HEK293 (cell line): ENCODE measurements at regions not wholly inside any gene's neighbourhood (a gene's known extent, or its start where the extent isn't known, plus 50 kb on each side); places are given as distances from the start of the nearest gene placed in this dataset.

Experiments used
- CTCF ChIA-PET: fragments of 350-600 bp; formaldehyde crosslinking; extraction: SDS; loops from one replicate; lab custom pipeline; 2021; ENCODE audit warnings: antibody characterized with exemption; lab: Yijun Ruan, JAX
- POLR2A ChIA-PET: fragments of 300-600 bp; formaldehyde crosslinking; extraction: SDS; loops from one replicate; lab custom pipeline; 2020; ENCODE audit warnings: antibody characterized with exemption, inconsistent platforms; lab: Yijun Ruan, JAX
- H3K27ac ChIP-seq: fragments of 200-500 bp; sonication (Bioruptor generic); 2 replicates; pipeline ENCODE4 v1.5.1; 2014; ENCODE audit warnings: low read depth, low read length, control low read depth, inconsistent platforms; ENCODE audit errors: extremely low read depth
- H3K36me3 ChIP-seq, 2 experiments: fragments of 200-500 bp in 1 of 2; sonication (Bioruptor generic) in 1 of 2; 1 replicate in 1 of 2; 2 replicates in 1 of 2; pipeline ENCODE4 v1.5.1; 2014 to 2017; ENCODE audit warnings: inconsistent platforms in 2 of 2, low read length in 2 of 2; ENCODE audit not compliant: control insufficient read depth in 2 of 2, insufficient read depth in 1 of 2
- H3K4me1 ChIP-seq: fragments of 200-500 bp; sonication (Bioruptor generic); 2 replicates; pipeline ENCODE4 v1.5.1; 2014; ENCODE audit warnings: mild to moderate bottlenecking, low read length, inconsistent platforms; ENCODE audit not compliant: control insufficient read depth, insufficient read depth
- H3K4me3 ChIP-seq: 2 replicates; pipeline ENCODE4 v1.5.1; 2011; ENCODE audit warnings: low read depth, mild to moderate bottlenecking, control low read depth, low read length, moderate library complexity
- H3K9me3 ChIP-seq: fragments of 200-500 bp; sonication (Bioruptor generic); 2 replicates; pipeline ENCODE4 v1.5.1; 2014; ENCODE audit warnings: low read depth, low read length, inconsistent platforms; ENCODE audit not compliant: control insufficient read depth, insufficient read depth
- GLI2 ChIP-seq: fragments of 450-650 bp; formaldehyde crosslinking; IDR thresholded peaks from 2 replicates; pipeline ENCODE4; 2017; ENCODE audit warnings: missing biosample characterization, missing genetic modification characterization, low read depth, borderline replicate concordance
- ZNF146 ChIP-seq: fragments of 450-650 bp; formaldehyde crosslinking; IDR thresholded peaks from 2 replicates; pipeline ENCODE4 v1.5.1; 2016; ENCODE audit warnings: missing biosample characterization, missing genetic modification characterization
- ZNF514 ChIP-seq: fragments of 450-650 bp; formaldehyde crosslinking; IDR thresholded peaks from 2 replicates; pipeline ENCODE4 v1.5.1; 2016; ENCODE audit warnings: missing biosample characterization, missing genetic modification characterization
- ZNF521 ChIP-seq: fragments of 450-650 bp; formaldehyde crosslinking; IDR thresholded peaks from 2 replicates; pipeline ENCODE4 v1.5.1; 2017; ENCODE audit warnings: missing biosample characterization, mild to moderate bottlenecking, missing genetic modification characterization
- ZNF549 ChIP-seq: fragments of 450-650 bp; IDR thresholded peaks from 2 replicates; pipeline ENCODE4 v1.5.1; 2018; ENCODE audit warnings: missing biosample characterization, missing genetic modification characterization, mild to moderate bottlenecking, inconsistent platforms, moderate library complexity
- ZNF561 ChIP-seq: fragments of 450-650 bp; IDR thresholded peaks from 2 replicates; pipeline ENCODE4 v1.5.1; 2018; ENCODE audit warnings: missing biosample characterization, missing genetic modification characterization, borderline replicate concordance
- ZXDB ChIP-seq: fragments of 450-650 bp; formaldehyde crosslinking; IDR thresholded peaks from 2 replicates; pipeline ENCODE4 v1.5.1; 2016; ENCODE audit warnings: missing biosample characterization, missing genetic modification characterization

DNA sequence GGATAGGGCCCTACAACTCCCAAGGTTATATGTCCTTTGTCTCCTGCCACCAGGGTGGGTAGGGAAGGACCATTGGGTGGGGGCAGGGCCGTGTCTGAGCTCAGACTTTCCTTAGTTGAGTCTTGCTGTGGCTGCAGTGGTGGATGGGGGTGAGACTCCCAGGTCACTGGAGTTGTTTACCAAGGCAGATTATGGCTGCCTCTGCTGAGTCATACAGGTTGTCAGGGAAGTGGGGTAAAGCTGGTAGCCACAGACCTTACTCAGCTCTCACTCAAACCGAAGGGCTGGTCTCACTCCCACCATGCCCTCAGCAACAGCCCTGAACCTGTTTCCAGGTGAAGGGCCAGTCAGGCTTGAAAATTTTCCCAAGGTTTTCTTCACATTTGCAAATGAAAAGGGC, 58.8 kb upstream of the FAAH2 start:
- Histone ChIP-seq H3K4me1 (no peaks in the 10 kb centered on the region), H3K9me3 (no peaks in the 10 kb centered on the region), H3K36me3 (no peaks in the 10 kb centered on the region), H3K27ac (no peak overlapping the region), H3K4me3 (no peak overlapping the region)
- TF ChIP-seq ZNF146 (tag by site-specific recombination) (no peak), ZNF514 (tag by site-specific recombination) (no peak)
- CTCF ChIA-PET, result interaction anchor here (0.6 kb wide), 1 partner anchor 701 kb away, joined by 3 read pairs; no protein-coding TSS in a partner anchor
- POLR2A ChIA-PET, result no interaction called here

DNA sequence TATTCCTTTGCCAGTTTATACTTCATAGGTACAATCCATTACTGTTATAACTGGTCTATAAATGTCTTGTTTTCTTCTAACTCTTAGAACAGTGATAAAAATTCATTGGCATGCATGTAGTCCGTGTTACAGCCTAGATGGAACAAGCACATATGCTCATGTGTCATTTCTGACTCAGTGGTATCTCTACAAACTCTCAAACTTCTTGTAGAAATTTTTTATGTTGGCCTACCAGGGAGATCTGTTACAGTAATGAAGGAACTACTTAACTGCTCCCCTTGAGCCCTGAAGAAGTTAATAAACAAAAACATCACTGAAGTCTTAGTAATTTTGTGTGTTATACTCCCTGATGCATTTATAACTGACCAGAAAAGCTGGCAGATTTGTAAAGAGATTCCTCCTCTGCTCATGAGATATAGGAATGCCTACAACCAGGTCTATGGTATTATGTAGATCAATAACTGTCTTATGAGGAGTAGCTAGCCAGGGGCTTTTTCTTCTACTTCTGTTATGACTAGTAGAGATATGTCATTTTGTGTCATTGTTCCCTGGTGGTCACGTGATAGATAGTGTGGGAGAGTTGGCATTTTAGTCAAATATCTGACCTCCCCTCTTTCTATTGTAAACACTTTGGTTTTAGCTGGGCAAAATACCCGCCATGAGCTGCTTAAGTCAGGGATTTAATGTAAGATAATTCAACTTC, 53.7 kb upstream of the FAAH2 start:
- H3K4me1 ChIP-seq, result no peaks in the 10 kb centered on the region
- ChIA-PET CTCF (interaction anchor here (1.1 kb wide), 1 partner anchor 76 kb away, joined by 4 read pairs; no protein-coding TSS in a partner anchor), POLR2A (no interaction called here)

More for the DNA sequence above, 53.7 kb upstream of the FAAH2 start:
- H3K9me3 ChIP-seq, result 0 out of 2 replicates have a peak, but pooled peaks cover under 1% of the 10 kb centered on the region
- H3K4me3 ChIP-seq, result no peak overlapping the region
- H3K27ac ChIP-seq, result no peak overlapping the region
- no peaks in the 10 kb centered on the region for H3K36me3 ChIP-seq
- TF ChIP-seq ZNF561 (tag by site-specific recombination), result no peak
- TF ChIP-seq ZXDB (tag by site-specific recombination), result no peak
- TF ChIP-seq ZNF521 (tag by site-specific recombination), result no peak
- no peak for TF ChIP-seq ZNF549 (tag by site-specific recombination)
- no peak for TF ChIP-seq GLI2 (tag by site-specific recombination)
